ENCODE measurements at regions not wholly inside any gene's neighbourhood (a gene's known extent, or its start where the extent isn't known, plus 50 kb on each side); places are given as distances from the start of the nearest gene placed in this dataset.

DNA sequence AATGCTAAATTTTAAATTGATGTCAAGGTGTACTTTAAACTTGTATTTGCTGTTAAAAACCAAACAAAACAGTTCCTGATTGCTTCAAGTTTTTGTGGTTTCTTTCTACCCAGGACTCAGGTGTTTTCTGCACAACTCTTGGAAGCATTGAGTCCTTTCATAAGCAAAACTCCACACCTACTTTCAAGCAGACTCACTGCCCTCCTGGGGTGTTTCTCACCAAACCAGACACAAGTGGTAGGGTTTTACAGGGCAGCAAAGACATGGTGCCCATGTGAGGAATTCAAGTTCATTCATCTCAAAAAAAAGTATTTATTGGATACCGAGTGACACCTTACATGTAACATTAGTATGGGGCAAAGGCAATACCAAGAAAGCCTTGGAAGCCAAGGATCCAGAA lies 146.7 kb upstream of the BNIP2 start:
- Histone ChIP-seq H3K4me1 (ENCODE audit: control insufficient read depth, insufficient read depth, low read length) (no peaks in the 10 kb centered on the region), H3K9me3 (ENCODE audit: control insufficient read depth, insufficient read depth, low read depth, low read length) (no peaks in the 10 kb centered on the region), H3K36me3 (ENCODE audit: control insufficient read depth, insufficient read depth, low read length) (no peaks in the 10 kb centered on the region), H3K4me3 (ENCODE audit: low read depth in 2 of 2, low read length in 2 of 2) (no peak overlapping the region), H3K27ac (ENCODE audit: low read length) (no peak overlapping the region), H3K27me3 (ENCODE audit: control insufficient read depth, insufficient read depth, low read length) (0 out of 2 replicates have a peak, but pooled peaks cover 2% of the 10 kb centered on the region)
- in situ Hi-C loops (cut with HindIII; ENCODE audit: low pct_unique_long_range_greater_than_20kb, low sequenced_read_pairs) (no loop called here), intact Hi-C loops (cut with micrococcal nuclease; ENCODE audit: unreplicated experiment) (loop anchor here (10.0 kb wide), 1 partner anchor 61 kb away; no protein-coding TSS in a partner anchor)
- no peak for TF ChIP-seq SIN3A (IDR thresholded peaks at IDR 0.05; ENCODE audit: borderline replicate concordance, insufficient read depth, low read depth, low read length)
- no peak for TF ChIP-seq TCF7L2 (IDR thresholded peaks at IDR 0.05; ENCODE audit: low read depth, low read length)
- TF ChIP-seq, protein P1, sequence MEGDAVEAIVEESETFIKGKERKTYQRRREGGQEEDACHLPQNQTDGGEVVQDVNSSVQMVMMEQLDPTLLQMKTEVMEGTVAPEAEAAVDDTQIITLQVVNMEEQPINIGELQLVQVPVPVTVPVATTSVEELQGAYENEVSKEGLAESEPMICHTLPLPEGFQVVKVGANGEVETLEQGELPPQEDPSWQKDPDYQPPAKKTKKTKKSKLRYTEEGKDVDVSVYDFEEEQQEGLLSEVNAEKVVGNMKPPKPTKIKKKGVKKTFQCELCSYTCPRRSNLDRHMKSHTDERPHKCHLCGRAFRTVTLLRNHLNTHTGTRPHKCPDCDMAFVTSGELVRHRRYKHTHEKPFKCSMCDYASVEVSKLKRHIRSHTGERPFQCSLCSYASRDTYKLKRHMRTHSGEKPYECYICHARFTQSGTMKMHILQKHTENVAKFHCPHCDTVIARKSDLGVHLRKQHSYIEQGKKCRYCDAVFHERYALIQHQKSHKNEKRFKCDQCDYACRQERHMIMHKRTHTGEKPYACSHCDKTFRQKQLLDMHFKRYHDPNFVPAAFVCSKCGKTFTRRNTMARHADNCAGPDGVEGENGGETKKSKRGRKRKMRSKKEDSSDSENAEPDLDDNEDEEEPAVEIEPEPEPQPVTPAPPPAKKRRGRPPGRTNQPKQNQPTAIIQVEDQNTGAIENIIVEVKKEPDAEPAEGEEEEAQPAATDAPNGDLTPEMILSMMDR (IDR thresholded peaks at IDR 0.05), result no peak
- TF ChIP-seq, protein P2, sequence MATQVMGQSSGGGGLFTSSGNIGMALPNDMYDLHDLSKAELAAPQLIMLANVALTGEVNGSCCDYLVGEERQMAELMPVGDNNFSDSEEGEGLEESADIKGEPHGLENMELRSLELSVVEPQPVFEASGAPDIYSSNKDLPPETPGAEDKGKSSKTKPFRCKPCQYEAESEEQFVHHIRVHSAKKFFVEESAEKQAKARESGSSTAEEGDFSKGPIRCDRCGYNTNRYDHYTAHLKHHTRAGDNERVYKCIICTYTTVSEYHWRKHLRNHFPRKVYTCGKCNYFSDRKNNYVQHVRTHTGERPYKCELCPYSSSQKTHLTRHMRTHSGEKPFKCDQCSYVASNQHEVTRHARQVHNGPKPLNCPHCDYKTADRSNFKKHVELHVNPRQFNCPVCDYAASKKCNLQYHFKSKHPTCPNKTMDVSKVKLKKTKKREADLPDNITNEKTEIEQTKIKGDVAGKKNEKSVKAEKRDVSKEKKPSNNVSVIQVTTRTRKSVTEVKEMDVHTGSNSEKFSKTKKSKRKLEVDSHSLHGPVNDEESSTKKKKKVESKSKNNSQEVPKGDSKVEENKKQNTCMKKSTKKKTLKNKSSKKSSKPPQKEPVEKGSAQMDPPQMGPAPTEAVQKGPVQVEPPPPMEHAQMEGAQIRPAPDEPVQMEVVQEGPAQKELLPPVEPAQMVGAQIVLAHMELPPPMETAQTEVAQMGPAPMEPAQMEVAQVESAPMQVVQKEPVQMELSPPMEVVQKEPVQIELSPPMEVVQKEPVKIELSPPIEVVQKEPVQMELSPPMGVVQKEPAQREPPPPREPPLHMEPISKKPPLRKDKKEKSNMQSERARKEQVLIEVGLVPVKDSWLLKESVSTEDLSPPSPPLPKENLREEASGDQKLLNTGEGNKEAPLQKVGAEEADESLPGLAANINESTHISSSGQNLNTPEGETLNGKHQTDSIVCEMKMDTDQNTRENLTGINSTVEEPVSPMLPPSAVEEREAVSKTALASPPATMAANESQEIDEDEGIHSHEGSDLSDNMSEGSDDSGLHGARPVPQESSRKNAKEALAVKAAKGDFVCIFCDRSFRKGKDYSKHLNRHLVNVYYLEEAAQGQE (IDR thresholded peaks at IDR 0.05; ENCODE audit: insufficient read depth in 1 of 2, low read depth in 2 of 2, low read length in 1 of 2), result no peak
- DNase-seq (ENCODE audit: low read depth, low spot score), result no peak
- ChIA-PET CTCF (no interaction called here), POLR2A (no interaction called here)
- no TSS peak for BruUV-seq (replicated peaks)
- no peak for ATAC-seq

DNA sequence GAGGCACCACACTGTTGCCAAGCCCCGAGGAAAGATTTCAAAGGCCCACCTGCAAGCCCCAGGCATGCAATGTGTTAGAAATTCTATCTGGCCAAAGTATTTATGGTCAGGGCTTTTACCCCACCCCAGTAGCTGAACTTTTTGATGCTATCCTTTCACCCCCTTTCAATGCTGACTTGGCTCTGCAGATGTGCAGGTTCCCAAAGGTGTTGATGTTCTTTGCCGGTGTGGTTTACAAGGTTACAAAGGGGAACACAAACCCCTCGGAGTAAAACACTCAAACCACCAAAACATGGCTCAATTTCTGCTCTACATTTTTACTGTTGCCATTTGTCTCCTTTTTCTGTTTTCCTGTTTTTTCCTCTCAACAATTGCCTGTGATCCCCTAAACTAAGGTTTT lies 145.4 kb upstream of the BNIP2 start:
- ChIA-PET CTCF (no interaction called here), POLR2A (interaction anchor here (0.7 kb wide), 1 partner anchor 41 kb away, joined by 3 read pairs; no protein-coding TSS in a partner anchor)
- in situ Hi-C loops (cut with HindIII; ENCODE audit: low pct_unique_long_range_greater_than_20kb, low sequenced_read_pairs) (no loop called here), intact Hi-C loops (cut with micrococcal nuclease; ENCODE audit: unreplicated experiment) (loop anchor here (10.0 kb wide), 1 partner anchor 60 kb away; no protein-coding TSS in a partner anchor)
- Histone ChIP-seq H3K27ac (ENCODE audit: low read length) (no peak overlapping the region), H3K4me3 (ENCODE audit: low read depth in 2 of 2, low read length in 2 of 2) (no peak overlapping the region), H3K9me3 (ENCODE audit: control insufficient read depth, insufficient read depth, low read depth, low read length) (no peaks in the 10 kb centered on the region), H3K4me1 (ENCODE audit: control insufficient read depth, insufficient read depth, low read length) (no peaks in the 10 kb centered on the region), H3K36me3 (ENCODE audit: control insufficient read depth, insufficient read depth, low read length) (no peaks in the 10 kb centered on the region), H3K27me3 (ENCODE audit: control insufficient read depth, insufficient read depth, low read length) (0 out of 2 replicates have a peak, but pooled peaks cover 2% of the 10 kb centered on the region)
- no peak for ATAC-seq
- no peak for TF ChIP-seq POLR2AphosphoS5 (IDR thresholded peaks at IDR 0.05; ENCODE audit: low read depth, low read length)
- no peak for TF ChIP-seq SIN3A (IDR thresholded peaks at IDR 0.05; ENCODE audit: borderline replicate concordance, insufficient read depth, low read depth, low read length)
- TF ChIP-seq, protein P1 (IDR thresholded peaks at IDR 0.05), result no peak
- TF ChIP-seq, protein P2 (IDR thresholded peaks at IDR 0.05; ENCODE audit: insufficient read depth in 1 of 2, low read depth in 2 of 2, low read length in 1 of 2), result no peak
- TF ChIP-seq TCF7L2 (IDR thresholded peaks at IDR 0.05; ENCODE audit: low read depth, low read length), result no peak
- no TSS peak for BruUV-seq (replicated peaks)
- DNase-seq (ENCODE audit: low read depth, low spot score), result no peak

Measured in Panc1 (cell line).